Activated B cell treated with CpG ODN at 0.5 μM for 24 hours (primary cell): ENCODE measurements at regions not wholly inside any gene's neighbourhood (a gene's known extent, or its start where the extent isn't known, plus 50 kb on each side); places are given as distances from the start of the nearest gene placed in this dataset.

Experiments
- ATAC-seq: fragments of 200-7000 bp; cut with Tn5 transposase; one replicate; pipeline ENCODE4 v1.10.0; 2021; ENCODE audit warnings: low read depth, mild to moderate bottlenecking, moderate library complexity
- CTCF ChIA-PET: fragments of 350-600 bp; sonication (Branson Sonifier 250); formaldehyde crosslinking; loops from one replicate; lab custom pipeline; 2021; ENCODE audit warnings: antibody characterized with exemption; lab: Charles Lee
- POLR2A ChIA-PET: fragments of 350-600 bp; sonication (Branson Sonifier 250); formaldehyde crosslinking; loops from one replicate; lab custom pipeline; 2021; ENCODE audit warnings: antibody characterized with exemption; lab: Charles Lee
- DNase-seq: peaks from one replicate; pipeline ENCODE4 v3.0.0; 2022
- H3K27ac Mint-ChIP-seq: one replicate; pipeline ENCODE4 v1.8.0; 2020; ENCODE audit warnings: mixed read lengths
- H3K27me3 Mint-ChIP-seq: one replicate; pipeline ENCODE4 v1.8.0; 2021; ENCODE audit warnings: mixed read lengths
- H3K36me3 Mint-ChIP-seq: one replicate; pipeline ENCODE4 v1.8.0; 2021; ENCODE audit warnings: low read depth, mixed read lengths
- H3K4me1 Mint-ChIP-seq: one replicate; pipeline ENCODE4 v1.8.0; 2021; ENCODE audit warnings: mixed read lengths
- H3K4me3 Mint-ChIP-seq: one replicate; pipeline ENCODE4 v1.8.0; 2020; ENCODE audit warnings: mild to moderate bottlenecking, mixed read lengths
- H3K9me3 Mint-ChIP-seq: one replicate; pipeline ENCODE4 v1.8.0; 2020; ENCODE audit warnings: mixed read lengths
- intact Hi-C: fragments of 100-400 bp; cut with micrococcal nuclease; formaldehyde crosslinking; loops from one replicate; pipeline ENCODE4 v1.15.1; 2024
- TF ChIP-seq, protein P1 (sequence below): fragments of 200-600 bp; IDR thresholded peaks from one replicate; pipeline ENCODE4 v1.8.0; 2022; ENCODE audit warnings: antibody characterized with exemption, mild to moderate bottlenecking

DNA sequence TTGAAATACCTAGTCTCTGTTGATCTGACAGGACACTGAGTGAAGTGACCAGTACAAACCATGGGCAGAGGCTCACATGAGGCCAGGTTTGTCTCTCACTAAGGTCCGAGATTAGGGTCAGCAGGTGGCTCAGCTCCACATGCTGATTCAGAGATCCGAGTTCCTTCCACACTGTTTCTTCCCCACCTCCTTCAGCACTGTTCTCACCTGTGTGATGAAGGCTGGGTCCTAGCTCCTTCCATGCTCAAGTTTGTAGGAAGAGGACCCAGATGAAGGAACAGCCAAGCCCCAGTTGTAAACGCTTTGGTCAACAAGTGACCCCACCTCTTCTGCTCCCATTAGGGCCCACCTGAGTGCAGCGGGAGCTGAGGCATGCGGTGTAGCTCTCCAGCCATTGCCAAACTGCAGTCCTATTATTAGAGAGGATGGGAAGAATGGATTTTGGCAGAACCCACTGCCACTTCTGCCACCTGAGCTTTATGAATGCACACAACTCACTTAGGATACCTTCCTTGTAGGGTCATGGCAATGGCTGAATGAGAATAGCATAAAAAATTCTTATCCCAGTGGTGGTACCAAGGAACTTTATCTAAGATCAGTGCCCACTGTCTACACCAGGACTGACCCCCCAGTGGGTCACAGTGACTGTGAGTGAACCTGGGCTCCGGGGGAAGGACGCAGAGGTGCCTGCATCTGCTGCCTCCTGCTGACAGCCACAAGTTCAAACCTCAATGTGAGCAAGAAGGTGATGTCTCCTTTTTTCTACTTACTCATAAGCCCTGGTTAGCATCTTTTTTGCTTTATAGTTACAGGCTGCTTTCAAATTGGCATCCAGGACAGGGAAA lies 324.8 kb upstream of the HS6ST1 start:
- TF ChIP-seq, protein P1, sequence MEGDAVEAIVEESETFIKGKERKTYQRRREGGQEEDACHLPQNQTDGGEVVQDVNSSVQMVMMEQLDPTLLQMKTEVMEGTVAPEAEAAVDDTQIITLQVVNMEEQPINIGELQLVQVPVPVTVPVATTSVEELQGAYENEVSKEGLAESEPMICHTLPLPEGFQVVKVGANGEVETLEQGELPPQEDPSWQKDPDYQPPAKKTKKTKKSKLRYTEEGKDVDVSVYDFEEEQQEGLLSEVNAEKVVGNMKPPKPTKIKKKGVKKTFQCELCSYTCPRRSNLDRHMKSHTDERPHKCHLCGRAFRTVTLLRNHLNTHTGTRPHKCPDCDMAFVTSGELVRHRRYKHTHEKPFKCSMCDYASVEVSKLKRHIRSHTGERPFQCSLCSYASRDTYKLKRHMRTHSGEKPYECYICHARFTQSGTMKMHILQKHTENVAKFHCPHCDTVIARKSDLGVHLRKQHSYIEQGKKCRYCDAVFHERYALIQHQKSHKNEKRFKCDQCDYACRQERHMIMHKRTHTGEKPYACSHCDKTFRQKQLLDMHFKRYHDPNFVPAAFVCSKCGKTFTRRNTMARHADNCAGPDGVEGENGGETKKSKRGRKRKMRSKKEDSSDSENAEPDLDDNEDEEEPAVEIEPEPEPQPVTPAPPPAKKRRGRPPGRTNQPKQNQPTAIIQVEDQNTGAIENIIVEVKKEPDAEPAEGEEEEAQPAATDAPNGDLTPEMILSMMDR = no peak
- Mint-ChIP-seq H3K9me3 (no peaks in the 10 kb centered on the region), H3K27ac (no peak overlapping the region), H3K36me3 (no peaks in the 10 kb centered on the region), H3K4me1 (no peaks in the 10 kb centered on the region), H3K4me3 (no peak overlapping the region), H3K27me3 (peaks cover 3% of the 10 kb centered on the region)
- no peak for DNase-seq
- ATAC-seq = no peak
- ChIA-PET POLR2A (no interaction called here), CTCF (no interaction called here)
- intact Hi-C loops = no loop called here

DNA sequence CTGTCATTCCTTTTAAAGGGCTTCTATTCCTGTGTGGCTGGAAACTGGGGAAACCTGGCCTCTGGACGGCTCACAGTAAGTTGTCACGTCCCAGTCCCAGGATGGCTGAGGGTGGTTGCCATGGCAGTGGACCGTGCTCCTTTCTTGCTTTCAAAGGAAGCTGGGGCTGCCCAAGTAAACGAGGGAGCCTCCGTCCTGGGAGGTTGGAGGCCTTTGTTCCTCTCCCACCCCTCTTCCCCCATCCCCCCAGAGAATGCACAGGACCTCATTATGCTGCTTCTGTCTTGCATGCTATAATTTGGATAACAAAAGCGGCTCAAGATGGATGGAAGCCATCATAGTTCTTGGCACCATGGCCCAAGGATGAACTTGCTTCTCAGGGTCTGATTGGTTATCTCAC lies 325.5 kb upstream of the HS6ST1 start:
- no peaks in the 10 kb centered on the region for H3K4me1 Mint-ChIP-seq
- H3K4me3 Mint-ChIP-seq = no peak overlapping the region
- peaks cover 3% of the 10 kb centered on the region for H3K27me3 Mint-ChIP-seq
- TF ChIP-seq, protein P1 = no peak
- CTCF ChIA-PET = no interaction called here
- H3K27ac Mint-ChIP-seq = no peak overlapping the region
- no peaks in the 10 kb centered on the region for H3K9me3 Mint-ChIP-seq
- ATAC-seq (no peak), DNase-seq (no peak)
- POLR2A ChIA-PET = no interaction called here
- intact Hi-C loops = no loop called here
- H3K36me3 Mint-ChIP-seq = no peaks in the 10 kb centered on the region

DNA sequence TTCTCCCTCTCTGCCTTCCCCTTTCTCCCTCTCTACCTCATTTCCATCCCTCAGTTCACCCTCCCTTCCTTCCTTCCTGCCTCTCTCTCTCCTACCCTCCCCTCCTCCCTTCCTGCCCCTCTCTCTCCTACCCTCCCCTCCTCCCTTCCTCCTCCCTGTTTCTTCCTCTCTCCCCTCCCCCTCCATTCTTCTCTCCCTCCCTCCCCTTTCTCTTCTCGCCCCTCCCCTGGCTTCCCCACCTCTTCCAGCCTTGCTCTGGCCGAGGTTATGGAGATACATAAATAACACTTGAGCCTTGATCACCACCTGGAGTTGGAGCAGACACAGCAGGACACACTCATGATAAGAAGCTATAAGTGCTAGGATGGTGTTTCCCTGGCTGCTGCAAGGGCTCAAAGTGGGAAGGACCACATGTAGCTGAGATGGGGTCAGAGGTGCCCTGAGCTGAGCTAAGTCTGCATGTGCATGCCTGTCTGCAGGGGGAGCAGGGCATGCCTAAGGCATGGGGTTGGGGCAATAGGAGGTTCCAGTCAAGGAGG lies 326.1 kb upstream of the HS6ST1 start:
- Mint-ChIP-seq H3K4me1 (no peaks in the 10 kb centered on the region), H3K27ac (no peak overlapping the region)
- CTCF ChIA-PET = no interaction called here

DNA sequence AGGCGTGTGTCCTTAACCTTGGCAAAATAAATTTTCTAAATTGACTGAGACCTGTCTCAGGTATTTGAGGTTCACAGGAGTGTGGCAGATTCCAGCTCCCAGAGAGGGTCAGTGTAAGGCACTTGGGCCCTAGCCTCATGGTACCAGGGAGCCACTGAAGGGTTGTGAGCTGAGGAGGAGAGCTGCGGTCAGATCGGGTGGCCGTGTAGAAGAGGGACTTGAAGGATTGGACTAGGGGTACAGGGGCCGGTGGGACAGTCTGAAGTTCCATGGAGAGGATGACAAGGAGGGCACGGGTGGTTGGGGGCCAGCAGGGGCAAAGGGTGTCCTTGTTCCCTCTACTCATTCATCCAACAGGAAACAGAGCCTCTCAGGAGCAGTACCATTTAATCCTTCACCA lies 327.0 kb upstream of the HS6ST1 start:
- ChIA-PET POLR2A (no interaction called here), CTCF (no interaction called here)
- Mint-ChIP-seq H3K4me3 (no peak overlapping the region), H3K4me1 (no peaks in the 10 kb centered on the region), H3K36me3 (no peaks in the 10 kb centered on the region), H3K27ac (no peak overlapping the region), H3K9me3 (no peaks in the 10 kb centered on the region), H3K27me3 (peaks cover 3% of the 10 kb centered on the region)
- TF ChIP-seq, protein P1 = no peak
- DNase-seq (no peak), ATAC-seq (no peak)
- intact Hi-C loops = no loop called here

More for the DNA sequence above, 326.1 kb upstream of the HS6ST1 start:
- TF ChIP-seq, protein P1 = no peak
- ATAC-seq (no peak), DNase-seq (no peak)
- no peaks in the 10 kb centered on the region for H3K9me3 Mint-ChIP-seq
- POLR2A ChIA-PET = no interaction called here
- no peak overlapping the region for H3K4me3 Mint-ChIP-seq
- intact Hi-C loops = no loop called here
- H3K27me3 Mint-ChIP-seq = peaks cover 3% of the 10 kb centered on the region
- no peaks in the 10 kb centered on the region for H3K36me3 Mint-ChIP-seq

DNA sequence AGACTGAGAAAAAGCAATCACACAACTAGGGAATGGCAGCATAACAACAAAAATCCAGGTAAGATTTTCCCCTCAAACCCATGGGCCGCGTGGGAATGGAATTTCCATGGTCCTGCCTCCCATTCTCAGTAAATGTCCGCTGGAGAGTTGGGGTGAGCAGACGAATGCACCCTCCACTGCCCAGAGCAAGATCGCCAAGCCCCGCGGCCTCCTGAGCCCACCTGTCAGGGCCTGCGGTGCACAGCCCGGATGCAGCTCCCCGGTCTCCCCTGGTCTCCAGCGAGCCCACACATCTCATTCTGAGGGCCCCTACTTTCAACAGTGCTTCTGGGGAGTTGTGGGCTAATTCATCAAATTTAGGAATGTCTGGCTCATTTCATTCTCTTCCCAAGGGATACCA lies 327.4 kb upstream of the HS6ST1 start:
- ChIA-PET POLR2A (no interaction called here), CTCF (no interaction called here)
- Mint-ChIP-seq H3K27ac (no peak overlapping the region), H3K4me3 (no peak overlapping the region), H3K36me3 (no peaks in the 10 kb centered on the region), H3K4me1 (no peaks in the 10 kb centered on the region), H3K9me3 (no peaks in the 10 kb centered on the region), H3K27me3 (peaks cover 3% of the 10 kb centered on the region)
- ATAC-seq (no peak), DNase-seq (no peak)
- TF ChIP-seq, protein P1 = no peak
- intact Hi-C loops = no loop called here
